ENCODE measurements at regions not wholly inside any gene's neighbourhood (a gene's known extent, or its start where the extent isn't known, plus 50 kb on each side); places are given as distances from the start of the nearest gene placed in this dataset.

DNA sequence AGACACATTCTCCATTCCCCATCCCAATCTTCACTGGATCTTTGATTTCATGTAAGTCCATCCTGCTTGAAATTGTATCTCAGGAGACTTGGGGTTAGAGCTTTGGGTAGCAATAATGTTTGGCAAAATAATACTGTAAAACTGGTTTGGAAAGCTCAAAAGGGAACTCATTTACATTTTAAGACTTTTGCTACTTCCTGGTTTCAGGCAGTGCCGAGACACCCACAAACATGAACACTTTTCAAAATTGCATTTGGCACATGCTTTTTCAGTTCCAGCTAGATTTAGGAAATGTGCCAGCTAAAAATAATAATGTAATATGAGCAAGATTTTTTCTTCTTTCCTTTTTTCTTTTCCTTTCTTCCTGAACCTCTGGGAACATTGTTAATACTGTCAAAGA lies 145.7 kb upstream of the CBLB start:
- no peak for DNase-seq (ENCODE audit: extremely low read depth, low read depth)
- TF ChIP-seq, protein P1, sequence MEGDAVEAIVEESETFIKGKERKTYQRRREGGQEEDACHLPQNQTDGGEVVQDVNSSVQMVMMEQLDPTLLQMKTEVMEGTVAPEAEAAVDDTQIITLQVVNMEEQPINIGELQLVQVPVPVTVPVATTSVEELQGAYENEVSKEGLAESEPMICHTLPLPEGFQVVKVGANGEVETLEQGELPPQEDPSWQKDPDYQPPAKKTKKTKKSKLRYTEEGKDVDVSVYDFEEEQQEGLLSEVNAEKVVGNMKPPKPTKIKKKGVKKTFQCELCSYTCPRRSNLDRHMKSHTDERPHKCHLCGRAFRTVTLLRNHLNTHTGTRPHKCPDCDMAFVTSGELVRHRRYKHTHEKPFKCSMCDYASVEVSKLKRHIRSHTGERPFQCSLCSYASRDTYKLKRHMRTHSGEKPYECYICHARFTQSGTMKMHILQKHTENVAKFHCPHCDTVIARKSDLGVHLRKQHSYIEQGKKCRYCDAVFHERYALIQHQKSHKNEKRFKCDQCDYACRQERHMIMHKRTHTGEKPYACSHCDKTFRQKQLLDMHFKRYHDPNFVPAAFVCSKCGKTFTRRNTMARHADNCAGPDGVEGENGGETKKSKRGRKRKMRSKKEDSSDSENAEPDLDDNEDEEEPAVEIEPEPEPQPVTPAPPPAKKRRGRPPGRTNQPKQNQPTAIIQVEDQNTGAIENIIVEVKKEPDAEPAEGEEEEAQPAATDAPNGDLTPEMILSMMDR (IDR thresholded peaks at IDR 0.05; ENCODE audit: low read depth, low read length), result no peak

DNA sequence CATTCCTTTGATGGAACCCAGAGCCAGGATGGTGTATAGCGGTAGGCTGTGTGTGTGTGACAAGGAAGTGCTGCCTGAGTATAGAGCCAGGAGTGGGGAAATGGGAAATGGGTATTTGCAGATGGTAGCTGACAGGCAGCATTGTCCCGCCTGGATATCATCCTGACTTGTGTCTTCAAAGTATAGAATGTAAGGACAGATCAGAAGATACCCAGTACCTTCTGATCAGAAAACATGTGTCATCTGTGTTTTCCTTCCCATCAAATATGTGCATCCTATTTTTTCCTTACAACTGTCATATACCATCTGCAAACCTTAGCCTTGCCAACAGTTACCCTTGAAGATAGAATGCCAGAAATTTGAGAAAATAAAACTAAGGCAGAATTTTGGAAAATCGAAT lies 146.2 kb upstream of the CBLB start:
- TF ChIP-seq, protein P1 (IDR thresholded peaks at IDR 0.05; ENCODE audit: low read depth, low read length), result no peak
- DNase-seq (ENCODE audit: extremely low read depth, low read depth), result no peak

DNA sequence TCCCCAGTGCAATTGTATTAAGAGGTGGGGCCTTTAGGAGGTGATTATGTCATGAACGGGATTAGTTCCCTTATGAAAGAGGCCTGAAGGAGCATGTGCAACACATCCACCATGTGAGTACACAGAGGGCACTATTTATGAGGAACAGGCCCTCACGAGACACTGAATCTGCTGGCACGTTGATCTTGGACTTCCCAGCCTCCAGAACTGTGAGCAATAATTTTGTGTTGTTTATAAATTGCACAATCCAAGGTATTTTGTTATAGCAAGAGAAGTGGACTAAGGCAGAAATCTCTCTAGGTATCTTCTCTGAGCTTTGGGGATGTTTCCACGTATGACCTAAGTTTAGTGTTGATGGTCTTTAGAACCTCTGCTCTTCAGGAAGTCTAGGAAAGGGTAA lies 149.3 kb upstream of the CBLB start:
- TF ChIP-seq, protein P1 (IDR thresholded peaks at IDR 0.05; ENCODE audit: low read depth, low read length), result no peak
- no peak for DNase-seq (ENCODE audit: extremely low read depth, low read depth)

DNA sequence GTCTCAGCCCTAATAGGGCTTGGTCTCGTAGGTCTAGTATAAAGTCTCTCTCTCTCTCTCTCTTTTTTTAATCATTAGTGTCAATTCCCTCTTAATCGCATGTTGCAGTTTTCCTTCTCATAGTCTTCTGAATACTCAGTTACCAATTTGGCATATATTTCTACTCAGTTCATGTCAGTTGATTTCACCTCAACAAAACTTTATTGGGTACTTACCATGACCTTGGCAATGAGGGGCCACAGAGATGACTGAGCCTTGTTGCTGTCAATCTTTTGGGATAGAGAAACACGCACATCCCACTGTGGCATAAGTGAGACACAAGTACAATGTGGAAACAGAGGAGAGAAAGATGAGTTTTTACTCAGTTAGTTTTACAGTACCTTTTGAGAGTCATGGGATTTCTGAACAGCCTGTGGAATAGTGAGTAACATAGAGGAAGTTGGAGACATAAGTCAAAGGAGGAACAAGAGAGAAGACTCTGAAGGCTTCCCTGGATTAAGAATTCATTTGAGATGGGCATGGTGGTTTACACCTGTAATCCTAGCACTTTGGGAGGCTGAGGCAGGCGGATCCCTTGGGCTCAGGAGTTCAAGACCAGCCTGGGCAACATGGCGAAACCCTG lies 150.2 kb upstream of the CBLB start:
- no peak for DNase-seq (ENCODE audit: extremely low read depth, low read depth)
- TF ChIP-seq, protein P1 (IDR thresholded peaks at IDR 0.05; ENCODE audit: low read depth, low read length), result no peak

DNA sequence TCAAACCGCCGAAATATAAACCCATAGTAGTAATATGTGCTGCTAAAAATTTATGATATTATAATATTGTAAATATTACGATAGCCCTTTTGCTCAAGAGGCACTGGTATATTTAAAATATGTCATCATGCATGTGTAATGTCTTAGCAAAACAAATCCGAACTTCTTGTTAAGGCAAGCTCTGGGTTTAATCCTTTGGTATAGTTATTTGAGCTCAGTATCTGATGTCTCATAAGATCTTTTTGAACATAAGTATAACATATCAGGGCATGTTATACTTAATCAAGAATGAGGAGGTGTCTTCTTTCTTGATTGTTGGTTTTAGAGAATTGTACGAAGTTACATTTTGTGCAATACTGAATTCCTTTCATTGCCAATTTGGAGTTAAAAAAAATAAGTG lies 154.1 kb upstream of the CBLB start:
- no peak for DNase-seq (ENCODE audit: extremely low read depth, low read depth)
- TF ChIP-seq, protein P1 (IDR thresholded peaks at IDR 0.05; ENCODE audit: low read depth, low read length), result no peak

DNA sequence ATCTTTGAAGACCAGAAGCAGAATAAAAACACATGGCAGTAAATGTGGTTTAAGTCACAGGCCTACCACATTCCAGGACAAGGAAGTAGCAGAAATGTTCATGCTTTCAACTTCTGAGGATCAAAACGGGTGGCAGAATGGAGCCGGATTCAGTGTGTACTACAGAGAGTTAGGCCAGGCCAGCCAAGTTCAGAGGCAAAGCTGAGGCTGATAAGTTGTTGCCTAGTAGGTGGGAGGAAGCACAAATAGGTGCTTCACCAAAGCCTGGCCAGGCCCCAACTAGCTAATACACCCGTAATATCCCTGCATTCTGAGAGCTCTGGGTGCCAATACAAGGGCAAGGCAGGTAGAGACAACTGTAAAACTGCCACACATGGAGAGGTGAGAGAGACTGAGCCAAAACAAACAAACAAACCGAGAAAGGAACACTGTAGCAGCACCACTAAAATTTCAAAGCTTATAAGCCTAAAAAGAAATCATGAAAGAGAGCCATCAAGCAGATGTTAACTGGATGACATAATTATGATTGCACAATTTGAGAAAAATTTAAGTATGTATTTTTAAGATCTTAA lies 156.4 kb upstream of the CBLB start:
- TF ChIP-seq, protein P1 (IDR thresholded peaks at IDR 0.05; ENCODE audit: low read depth, low read length), result no peak
- no peak for DNase-seq (ENCODE audit: extremely low read depth, low read depth)

DNA sequence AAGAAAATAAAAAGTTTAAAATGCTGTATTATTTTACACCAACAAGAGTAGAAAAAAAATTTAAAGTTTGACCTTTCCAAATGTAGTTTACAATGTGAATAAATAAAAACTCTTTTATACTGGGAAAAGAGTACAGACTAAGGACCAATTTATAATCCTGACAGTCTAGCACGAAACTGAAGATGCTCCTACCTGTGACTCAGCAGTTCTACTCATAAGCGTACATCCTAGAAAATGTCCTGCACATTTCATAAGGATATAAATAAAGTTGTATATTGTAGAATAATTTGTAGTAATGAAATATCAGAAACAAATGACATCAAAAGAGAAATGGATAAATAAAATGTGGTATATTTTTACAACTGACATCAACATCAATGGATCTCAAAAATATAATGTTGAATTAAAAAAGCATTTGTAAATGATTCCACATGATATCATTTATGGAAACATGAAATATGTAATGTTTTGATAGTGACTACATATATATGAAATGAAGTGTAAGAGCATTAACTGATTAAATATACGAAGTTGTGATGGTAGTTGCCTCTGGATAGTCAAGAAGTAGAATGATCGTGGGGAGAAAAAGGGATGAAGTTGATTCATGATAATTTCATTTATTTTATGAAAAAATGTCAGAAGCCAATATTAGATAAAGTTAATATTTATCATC lies 161.3 kb upstream of the CBLB start:
- no peak for DNase-seq (ENCODE audit: extremely low read depth, low read depth)
- TF ChIP-seq, protein P1 (IDR thresholded peaks at IDR 0.05; ENCODE audit: low read depth, low read length), result no peak
